ENCODE measurements at regions not wholly inside any gene's neighbourhood (a gene's known extent, or its start where the extent isn't known, plus 50 kb on each side); places are given as distances from the start of the nearest gene placed in this dataset.

- ATAC-seq (no peak), DNase-seq (ENCODE audit: low spot score in 2 of 2) (no peak)
- peaks cover 10 to 18% of the 10 kb centered on the region in 2 donors for H3K9me3 Mint-ChIP-seq
- H3K27ac Mint-ChIP-seq, result no peak overlapping the region
- peaks cover 0 to 6% of the 10 kb centered on the region in 2 donors for H3K36me3 Mint-ChIP-seq
Measured at GRCh38 chr4:17134100-17134499, 235.7 kb upstream of the LDB2 start.

GRCh38 chr4:17132226-17132625 lies 233.8 kb upstream of the LDB2 start:
- DNase-seq (ENCODE audit: low spot score in 2 of 2) (no peak), ATAC-seq (no peak)
- Mint-ChIP-seq H3K9me3 (peaks cover 10 to 14% of the 10 kb centered on the region in 2 donors), H3K27ac (no peak overlapping the region), H3K36me3 (no peaks in the 10 kb centered on the region)

DNA sequence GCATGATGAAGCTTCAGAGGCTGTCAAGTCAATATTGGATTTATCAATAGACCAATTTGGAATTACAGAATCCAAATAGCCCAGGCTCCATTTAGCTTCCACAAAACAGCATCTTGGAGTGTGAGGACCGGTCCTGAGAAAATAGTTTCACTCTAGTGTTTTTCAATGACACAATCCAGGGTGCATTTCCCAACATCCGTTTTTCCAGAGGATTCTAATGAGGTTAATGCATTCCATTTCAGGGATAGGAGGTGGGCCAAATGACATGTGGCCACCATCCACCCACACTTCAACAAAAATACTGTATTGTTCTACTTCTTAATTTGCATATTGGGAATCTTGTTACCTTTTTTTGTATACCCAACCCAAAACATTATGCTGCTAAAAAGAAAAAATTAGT lies 229.8 kb upstream of the LDB2 start:
- ATAC-seq, result no peak
- H3K27ac Mint-ChIP-seq, result no peak overlapping the region

DNA sequence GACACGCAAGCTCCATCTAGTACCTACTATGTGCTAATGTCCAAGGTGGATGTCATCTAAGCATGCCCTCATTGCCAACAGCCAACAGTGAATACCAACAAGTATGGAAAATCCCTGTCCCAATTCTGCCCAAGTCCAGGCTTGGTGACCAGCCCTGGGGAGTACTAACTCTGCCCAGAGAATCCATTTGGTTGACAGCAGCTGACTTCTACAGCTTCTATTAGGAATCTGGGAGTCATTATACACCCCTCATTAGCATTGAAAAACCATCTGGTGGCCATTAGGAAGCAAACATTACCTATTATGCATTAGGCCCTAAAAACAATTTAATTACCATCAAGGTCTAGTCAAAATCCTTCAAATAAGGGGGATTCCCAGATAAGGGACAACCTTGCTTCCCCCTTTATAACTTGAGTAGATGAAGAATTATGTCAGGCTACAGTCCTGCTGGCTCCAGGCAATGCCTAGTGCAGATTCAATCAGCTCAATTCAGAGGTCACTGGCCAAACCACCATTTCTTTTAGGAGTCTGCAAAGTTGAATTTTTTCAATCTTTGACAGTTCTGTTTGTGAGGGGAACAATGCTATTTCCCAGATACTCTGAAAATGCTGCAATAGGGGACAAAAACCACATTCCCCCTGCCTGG lies 228.0 kb upstream of the LDB2 start:
- no peak for DNase-seq (ENCODE audit: low spot score in 2 of 2)
- ATAC-seq, result no peak
- no peak overlapping the region for H3K27ac Mint-ChIP-seq
- peaks cover 3 to 7% of the 10 kb centered on the region in 2 donors for H3K9me3 Mint-ChIP-seq
- H3K36me3 Mint-ChIP-seq, result no peaks in the 10 kb centered on the region

More for the DNA sequence above, 229.8 kb upstream of the LDB2 start:
- DNase-seq (ENCODE audit: low spot score in 2 of 2), result no peak
- H3K36me3 Mint-ChIP-seq, result no peaks in the 10 kb centered on the region
- H3K9me3 Mint-ChIP-seq, result peaks cover 9 to 10% of the 10 kb centered on the region in 2 donors

- DNase-seq (ENCODE audit: low spot score in 2 of 2), result no peak
- Mint-ChIP-seq H3K36me3 (no peaks in the 10 kb centered on the region), H3K27ac (no peak overlapping the region), H3K9me3 (no peaks in the 10 kb centered on the region)
- no peak for ATAC-seq
Measured at GRCh38 chr4:17124767-17125166, 226.3 kb upstream of the LDB2 start.

- Mint-ChIP-seq H3K9me3 (no peaks in the 10 kb centered on the region), H3K27ac (no peak overlapping the region), H3K36me3 (no peaks in the 10 kb centered on the region)
- ATAC-seq, result no peak
- DNase-seq (ENCODE audit: low spot score in 2 of 2), result no peak
Measured at GRCh38 chr4:17120761-17121160, 222.3 kb upstream of the LDB2 start.

GRCh38 chr4:17117746-17118145 lies 219.3 kb upstream of the LDB2 start:
- no peaks in the 10 kb centered on the region for H3K36me3 Mint-ChIP-seq
- no peak overlapping the region for H3K27ac Mint-ChIP-seq
- no peaks in the 10 kb centered on the region for H3K9me3 Mint-ChIP-seq
- DNase-seq (ENCODE audit: low spot score in 2 of 2) (no peak), ATAC-seq (no peak)

DNA sequence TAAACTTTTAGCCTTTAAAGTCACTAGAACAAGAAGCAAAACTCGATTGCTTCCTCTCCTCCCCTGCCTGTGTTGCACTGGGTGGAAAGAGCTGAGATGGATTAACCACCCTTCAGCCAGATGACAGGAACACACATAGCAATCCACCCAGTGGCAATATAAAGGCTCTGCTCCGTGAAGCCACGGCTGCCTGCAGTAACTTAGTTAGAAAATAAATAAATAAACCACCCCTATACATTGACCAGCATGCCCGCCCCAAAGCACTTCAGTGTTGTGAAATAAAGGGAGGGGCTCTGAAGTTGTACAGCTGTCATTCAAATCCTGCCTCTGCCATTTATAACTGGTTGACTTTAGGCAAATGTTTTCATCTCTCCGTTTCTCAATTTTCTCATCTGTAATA lies 217.1 kb upstream of the LDB2 start:
- Mint-ChIP-seq H3K9me3 (no peaks in the 10 kb centered on the region), H3K27ac (no peak overlapping the region), H3K36me3 (no peaks in the 10 kb centered on the region)
- DNase-seq (ENCODE audit: low spot score in 2 of 2) (no peak), ATAC-seq (no peak)

GRCh38 chr4:17112292-17112659 lies 213.8 kb upstream of the LDB2 start:
- no peak for ATAC-seq
- H3K9me3 Mint-ChIP-seq, result peaks cover 0 to 6% of the 10 kb centered on the region in 2 donors
- DNase-seq (ENCODE audit: low spot score in 2 of 2), result peak in 1 of 2 donors; percentile 30
- H3K27ac Mint-ChIP-seq, result no peak overlapping the region
- H3K36me3 Mint-ChIP-seq, result no peaks in the 10 kb centered on the region

GRCh38 chr4:17109126-17109525 lies 210.7 kb upstream of the LDB2 start:
- no peak overlapping the region for H3K27ac Mint-ChIP-seq
- ATAC-seq (no peak), DNase-seq (ENCODE audit: low spot score in 2 of 2) (no peak)
- H3K9me3 Mint-ChIP-seq, result peaks cover 0 to 6% of the 10 kb centered on the region in 2 donors
- H3K36me3 Mint-ChIP-seq, result no peaks in the 10 kb centered on the region

- ATAC-seq, result no peak
- Mint-ChIP-seq H3K27ac (no peak overlapping the region), H3K9me3 (no peaks in the 10 kb centered on the region), H3K36me3 (no peaks in the 10 kb centered on the region)
- no peak for DNase-seq (ENCODE audit: low spot score in 2 of 2)
Measured at GRCh38 chr4:17103231-17103630, 204.8 kb upstream of the LDB2 start.

DNA sequence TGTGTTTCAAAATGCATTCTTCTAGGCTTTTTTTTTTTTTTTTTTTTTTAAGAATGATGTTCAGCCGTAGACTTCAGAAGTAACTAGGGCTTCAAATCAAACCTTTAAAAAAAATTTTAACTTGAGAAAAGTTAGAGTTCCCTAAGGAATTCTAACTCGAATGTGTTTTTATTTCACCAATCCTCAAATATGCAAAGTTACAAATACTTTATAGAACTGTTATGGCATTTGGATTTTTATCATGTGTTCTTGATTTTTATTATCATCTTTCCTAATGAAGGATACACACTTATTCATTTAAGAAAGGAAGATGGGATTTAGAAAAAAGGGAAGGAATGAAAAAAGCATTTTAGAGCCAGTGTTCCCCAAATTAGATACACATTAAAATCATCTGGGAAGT lies 200.6 kb upstream of the LDB2 start:
- no peaks in the 10 kb centered on the region for H3K36me3 Mint-ChIP-seq
- H3K27ac Mint-ChIP-seq, result no peak overlapping the region
- DNase-seq (ENCODE audit: low spot score in 2 of 2) (no peak), ATAC-seq (no peak)
- no peaks in the 10 kb centered on the region for H3K9me3 Mint-ChIP-seq

- no peak for ATAC-seq
- H3K9me3 Mint-ChIP-seq, result no peaks in the 10 kb centered on the region
- H3K27ac Mint-ChIP-seq, result no peak overlapping the region
- no peaks in the 10 kb centered on the region for H3K36me3 Mint-ChIP-seq
- DNase-seq (ENCODE audit: low spot score in 2 of 2), result no peak
Measured at GRCh38 chr4:17098401-17098800, 200.0 kb upstream of the LDB2 start.

DNA sequence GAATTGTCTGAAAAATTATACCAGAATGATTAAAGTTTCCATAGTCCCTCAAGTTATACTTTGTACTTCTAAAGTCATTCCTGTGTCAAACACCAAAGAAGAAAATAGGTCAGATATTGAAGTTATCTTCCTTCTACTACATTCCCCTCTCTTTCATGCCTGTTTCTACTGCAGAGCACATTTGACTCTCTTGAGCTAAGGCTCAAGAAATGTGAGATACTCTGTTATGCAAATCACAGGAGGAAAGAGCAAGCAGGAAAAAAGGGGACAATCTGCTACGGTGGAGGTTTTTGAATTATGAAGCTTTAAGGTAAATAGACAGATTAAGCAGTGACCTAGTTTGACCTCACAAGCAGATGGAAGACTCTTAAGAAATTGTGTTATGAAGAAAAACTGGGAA lies 198.9 kb upstream of the LDB2 start:
- Mint-ChIP-seq H3K27ac (no peak overlapping the region), H3K9me3 (no peaks in the 10 kb centered on the region), H3K36me3 (no peaks in the 10 kb centered on the region)
- DNase-seq (ENCODE audit: low spot score in 2 of 2), result no peak
- ATAC-seq, result no peak

- Mint-ChIP-seq H3K36me3 (no peaks in the 10 kb centered on the region), H3K9me3 (no peaks in the 10 kb centered on the region), H3K27ac (no peak overlapping the region)
- no peak for DNase-seq (ENCODE audit: low spot score in 2 of 2)
- ATAC-seq, result no peak
Measured at GRCh38 chr4:17096692-17097091, 198.2 kb upstream of the LDB2 start.

DNA sequence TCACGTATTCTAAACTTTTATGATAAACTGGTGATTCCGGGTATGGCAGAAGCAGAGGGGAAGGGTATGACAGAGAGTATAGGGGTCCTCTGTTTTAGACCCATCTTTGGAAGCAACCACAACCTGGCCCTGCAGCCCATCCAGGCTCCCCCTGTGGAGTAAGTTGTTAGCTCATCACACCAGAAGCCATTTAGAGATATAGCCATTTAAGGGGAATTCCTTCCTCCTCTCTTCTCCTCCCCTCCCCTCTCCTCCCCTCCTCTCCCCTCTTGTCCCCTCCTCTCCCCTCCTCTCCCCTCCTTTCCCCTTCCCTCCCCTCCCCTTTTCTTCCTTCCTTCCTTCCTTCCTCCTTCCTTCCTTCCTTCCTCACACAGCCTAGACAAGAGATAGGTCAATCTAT lies 197.3 kb upstream of the LDB2 start:
- DNase-seq (ENCODE audit: low spot score in 2 of 2) (no peak), ATAC-seq (no peak)
- Mint-ChIP-seq H3K36me3 (no peaks in the 10 kb centered on the region), H3K27ac (no peak overlapping the region), H3K9me3 (no peaks in the 10 kb centered on the region)

DNA sequence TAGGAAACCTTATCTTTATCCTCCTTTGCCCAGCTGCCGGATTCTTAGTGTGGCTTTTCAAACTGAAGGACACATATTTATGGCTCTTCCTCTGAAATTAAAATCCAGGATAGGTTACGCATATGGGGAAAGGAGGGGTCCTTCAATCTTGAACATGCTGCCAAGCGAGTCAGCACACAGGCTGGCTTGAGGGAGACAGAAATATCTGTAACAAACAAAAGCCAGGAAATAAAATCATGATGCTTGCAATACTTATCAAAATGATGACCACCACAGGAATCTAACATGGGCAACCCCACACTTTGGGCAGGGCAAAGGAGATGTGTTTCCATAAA lies 196.4 kb upstream of the LDB2 start:
- Mint-ChIP-seq H3K27ac (no peak overlapping the region), H3K36me3 (no peaks in the 10 kb centered on the region), H3K9me3 (no peaks in the 10 kb centered on the region)
- ATAC-seq, result no peak
- DNase-seq (ENCODE audit: low spot score in 2 of 2), result no peak

- Mint-ChIP-seq H3K36me3 (no peaks in the 10 kb centered on the region), H3K27ac (no peak overlapping the region), H3K9me3 (no peaks in the 10 kb centered on the region)
- ATAC-seq, result no peak
- DNase-seq (ENCODE audit: low spot score in 2 of 2), result no peak
Measured at GRCh38 chr4:17094159-17094875, 195.9 kb upstream of the LDB2 start.
